ENCODE measurements at regions not wholly inside any gene's neighbourhood (a gene's known extent, or its start where the extent isn't known, plus 50 kb on each side); places are given as distances from the start of the nearest gene placed in this dataset.

- TF ChIP-seq CTCF (IDR thresholded peaks at IDR 0.05; ENCODE audit: low read depth, low read length, missing input control) (no peak), REST (IDR thresholded peaks at IDR 0.05) (no peak), RAD21 (IDR thresholded peaks at IDR 0.05) (no peak), TAF1 (conservative IDR thresholded peaks at IDR 0.05) (no peak), ATF3 (IDR thresholded peaks at IDR 0.05) (no peak), EGR1 (IDR thresholded peaks at IDR 0.05; ENCODE audit: low read depth in 2 of 2) (no peak), ZBTB33 (IDR thresholded peaks at IDR 0.05) (no peak), HNF4A (conservative IDR thresholded peaks at IDR 0.05) (no peak), FOXA1 (IDR thresholded peaks at IDR 0.05) (no peak), JUND (IDR thresholded peaks at IDR 0.05) (no peak)
- TF ChIP-seq, protein P1, sequence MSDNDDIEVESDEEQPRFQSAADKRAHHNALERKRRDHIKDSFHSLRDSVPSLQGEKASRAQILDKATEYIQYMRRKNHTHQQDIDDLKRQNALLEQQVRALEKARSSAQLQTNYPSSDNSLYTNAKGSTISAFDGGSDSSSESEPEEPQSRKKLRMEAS (IDR thresholded peaks at IDR 0.05), result no peak
Observed at GRCh38 chr1:110778821-110779220, 94.1 kb upstream of the CD53 start.

Data from liver (tissue), 3 donors.